ENCODE measurements at regions not wholly inside any gene's neighbourhood (a gene's known extent, or its start where the extent isn't known, plus 50 kb on each side); places are given as distances from the start of the nearest gene placed in this dataset.
"Not testable (repeated sequence)": the region's sequence is repeated elsewhere in the genome, so short reads cannot be mapped to it uniquely, and the experiment has no call there.

- no TSS peak for BruUV-seq (replicated peaks)
- H3K36me3 ChIP-seq (ENCODE audit: insufficient read depth, low read length, poor library complexity, severe bottlenecking) = no peaks in the 10 kb centered on the region
Measured at GRCh38 chr17:30716461-30717290, 107.8 kb downstream of the CRLF3 start.

GRCh38 chr17:30714825-30715622 lies 109.5 kb downstream of the CRLF3 start:
- intact Hi-C loops (cut with micrococcal nuclease; ENCODE audit: unreplicated experiment) = loop anchor here (10.0 kb wide), 1 partner anchor 240 kb away; the partner anchor contains the start of gene GOSR1
- not testable (repeated sequence) for H3K4me1 ChIP-seq (ENCODE audit: insufficient read depth, low read length, poor library complexity, severe bottlenecking); H3K36me3 ChIP-seq (ENCODE audit: insufficient read depth, low read length, poor library complexity, severe bottlenecking); H3K27me3 ChIP-seq (replicated peaks; ENCODE audit: insufficient read depth, low read depth, low read length, poor library complexity); H3K9me3 ChIP-seq (ENCODE audit: low read depth, low read length, poor library complexity, severe bottlenecking); H3K27ac ChIP-seq (ENCODE audit: low read depth, low read length, poor library complexity, severe bottlenecking); BruUV-seq (replicated peaks); H3K4me3 ChIP-seq (ENCODE audit: low read depth, low read length, poor library complexity, severe bottlenecking)
- DNase-seq (ENCODE audit: low spot score) = peak; percentile 36
- TF ChIP-seq CTCF (conservative IDR thresholded peaks at IDR 0.05; ENCODE audit: low read depth, low read length) = peak; percentile 50
- POLR2A ChIA-PET (ENCODE audit: low non-redundant PET) = interaction anchor here (0.6 kb wide), 1 partner anchor 319 kb away, joined by 4 read pairs; no protein-coding TSS in a partner anchor
- CTCF ChIA-PET = interaction anchor here (0.6 kb wide), 1 partner anchor 44 kb away, joined by 3 read pairs; no protein-coding TSS in a partner anchor

More at GRCh38 chr17:30716461-30717290, 107.8 kb downstream of the CRLF3 start:
- no peak overlapping the region for H3K4me3 ChIP-seq (ENCODE audit: low read depth, low read length, poor library complexity, severe bottlenecking)
- 0 out of 2 replicates have a peak, but pooled peaks have one; percentile 22 for TF ChIP-seq CTCF (conservative IDR thresholded peaks at IDR 0.05; ENCODE audit: low read depth, low read length)
- no peak for TF ChIP-seq EZH2 (IDR thresholded peaks at IDR 0.05; ENCODE audit: borderline replicate concordance, low read depth, low read length, poor library complexity, severe bottlenecking)
- DNase-seq (ENCODE audit: low spot score) = no peak
- no peaks in the 10 kb centered on the region for H3K27me3 ChIP-seq (replicated peaks; ENCODE audit: insufficient read depth, low read depth, low read length, poor library complexity)
- intact Hi-C loops (cut with micrococcal nuclease; ENCODE audit: unreplicated experiment) = loop anchor here (10.0 kb wide), 1 partner anchor 242 kb away; the partner anchor contains the start of gene GOSR1
- H3K9me3 ChIP-seq (ENCODE audit: low read depth, low read length, poor library complexity, severe bottlenecking) = no peaks in the 10 kb centered on the region
- H3K4me1 ChIP-seq (ENCODE audit: insufficient read depth, low read length, poor library complexity, severe bottlenecking) = no peaks in the 10 kb centered on the region
- no peak overlapping the region for H3K27ac ChIP-seq (ENCODE audit: low read depth, low read length, poor library complexity, severe bottlenecking)
- ChIA-PET POLR2A (ENCODE audit: low non-redundant PET) (no interaction called here), CTCF (no interaction called here)

GRCh38 chr17:30713805-30714204 lies 110.7 kb downstream of the CRLF3 start:
- DNase-seq (ENCODE audit: low spot score); H3K9me3 ChIP-seq (ENCODE audit: low read depth, low read length, poor library complexity, severe bottlenecking); H3K27me3 ChIP-seq (replicated peaks; ENCODE audit: insufficient read depth, low read depth, low read length, poor library complexity); POLR2A ChIA-PET (ENCODE audit: low non-redundant PET); BruUV-seq (replicated peaks); H3K4me1 ChIP-seq (ENCODE audit: insufficient read depth, low read length, poor library complexity, severe bottlenecking); H3K36me3 ChIP-seq (ENCODE audit: insufficient read depth, low read length, poor library complexity, severe bottlenecking); CTCF ChIA-PET; H3K4me3 ChIP-seq (ENCODE audit: low read depth, low read length, poor library complexity, severe bottlenecking); H3K27ac ChIP-seq (ENCODE audit: low read depth, low read length, poor library complexity, severe bottlenecking): not testable (repeated sequence)
- intact Hi-C loops (cut with micrococcal nuclease; ENCODE audit: unreplicated experiment) = loop anchor here (10.0 kb wide), 1 partner anchor 239 kb away; the partner anchor contains the start of gene GOSR1

GRCh38 chr17:30712859-30713258 lies 111.6 kb downstream of the CRLF3 start:
- H3K27ac ChIP-seq (ENCODE audit: low read depth, low read length, poor library complexity, severe bottlenecking); H3K4me3 ChIP-seq (ENCODE audit: low read depth, low read length, poor library complexity, severe bottlenecking); H3K4me1 ChIP-seq (ENCODE audit: insufficient read depth, low read length, poor library complexity, severe bottlenecking); H3K9me3 ChIP-seq (ENCODE audit: low read depth, low read length, poor library complexity, severe bottlenecking); H3K27me3 ChIP-seq (replicated peaks; ENCODE audit: insufficient read depth, low read depth, low read length, poor library complexity); BruUV-seq (replicated peaks); H3K36me3 ChIP-seq (ENCODE audit: insufficient read depth, low read length, poor library complexity, severe bottlenecking); POLR2A ChIA-PET (ENCODE audit: low non-redundant PET); DNase-seq (ENCODE audit: low spot score): not testable (repeated sequence)
- CTCF ChIA-PET = interaction anchor here (0.7 kb wide), 1 partner anchor 1601 kb away, joined by 3 read pairs; no protein-coding TSS in a partner anchor
- intact Hi-C loops (cut with micrococcal nuclease; ENCODE audit: unreplicated experiment) = loop anchor here (10.0 kb wide), 1 partner anchor 238 kb away; the partner anchor contains the start of gene GOSR1

- intact Hi-C loops (cut with micrococcal nuclease; ENCODE audit: unreplicated experiment) = loop anchor here (10.0 kb wide), 1 partner anchor 237 kb away; the partner anchor contains the start of gene GOSR1
- H3K4me1 ChIP-seq (ENCODE audit: insufficient read depth, low read length, poor library complexity, severe bottlenecking); H3K27me3 ChIP-seq (replicated peaks; ENCODE audit: insufficient read depth, low read depth, low read length, poor library complexity); POLR2A ChIA-PET (ENCODE audit: low non-redundant PET); H3K4me3 ChIP-seq (ENCODE audit: low read depth, low read length, poor library complexity, severe bottlenecking); DNase-seq (ENCODE audit: low spot score); H3K27ac ChIP-seq (ENCODE audit: low read depth, low read length, poor library complexity, severe bottlenecking); CTCF ChIA-PET; H3K36me3 ChIP-seq (ENCODE audit: insufficient read depth, low read length, poor library complexity, severe bottlenecking); H3K9me3 ChIP-seq (ENCODE audit: low read depth, low read length, poor library complexity, severe bottlenecking): not testable (repeated sequence)
- BruUV-seq (replicated peaks) = TSS peak; percentile 22
Measured at GRCh38 chr17:30711626-30712507, 112.6 kb downstream of the CRLF3 start.

Measured in A673 (cell line).